K562 (cell line): ENCODE measurements at regions not wholly inside any gene's neighbourhood (a gene's known extent, or its start where the extent isn't known, plus 50 kb on each side); places are given as distances from the start of the nearest gene placed in this dataset.

ENCODE experiments used
- ATAC-seq: fragments of 200-7000 bp; cut with Tn5 transposase; 3 replicates; pipeline ENCODE4 v1.9.1; 2020; ENCODE audit warnings: moderate library complexity
- BruUV-seq: library from RNA; stranded (reverse); fragments of 400-500 nt; replicated peaks from 2 replicates; lab custom pipeline; 2021; lab: Mats Ljungman, UMichigan
- CTCF ChIA-PET: fragments of 300-600 bp; formaldehyde crosslinking; extraction: SDS; loops from one replicate; lab custom pipeline; 2021; ENCODE audit warnings: low intra/inter-chr PET ratio; lab: Yijun Ruan, JAX
- POLR2A ChIA-PET: fragments of 300-600, 350-650 bp; sonication (Branson Sonifier 250); formaldehyde crosslinking; extraction: SDS; loops from one replicate; lab custom pipeline; 2021; ENCODE audit warnings: antibody characterized with exemption, inconsistent platforms; lab: Yijun Ruan, JAX
- DNase-seq, 4 experiments: peaks; one replicate each; pipeline versions ENCODE4 v3.0.0 to v3.0.0-alpha.2; 2011 to 2018; ENCODE audit warnings: low spot score in 3 of 4, mixed read lengths in 3 of 4; ENCODE audit errors: extremely low read depth in 1 of 4
- FAIRE-seq: peaks from 2 replicates; lab custom pipeline; 2011; peaks lifted over from hg19 to GRCh38; lab: Jason Lieb, UNC
- H2AFZ ChIP-seq: 2 replicates; pipeline ENCODE4 v1.6.0; 2011; ENCODE audit warnings: low read depth, low read length, control low read depth, inconsistent platforms
- H3K27ac ChIP-seq: fragments of 200-600 bp; 3 replicates; pipeline ENCODE4 v1.8.0; 2011; ENCODE audit warnings: low read depth, mild to moderate bottlenecking, control low read depth, inconsistent platforms, low read length, moderate library complexity, mixed read lengths; ENCODE audit errors: extremely low read depth
- H3K27me3 ChIP-seq, 2 experiments: fragments of 300-600 bp in 1 of 2; 2 replicates in 1 of 2; 3 replicates in 1 of 2; pipeline versions ENCODE4 v1.6.0 to v1.8.0; 2011; ENCODE audit warnings: inconsistent platforms in 2 of 2, low read length in 2 of 2, mild to moderate bottlenecking in 1 of 2, mixed read lengths in 1 of 2, moderate library complexity in 1 of 2; ENCODE audit not compliant: control insufficient read depth in 2 of 2, insufficient read depth in 2 of 2
- H3K36me3 ChIP-seq: fragments of 300-600 bp; 3 replicates; pipeline ENCODE4 v1.8.0; 2011; ENCODE audit warnings: mild to moderate bottlenecking, low read length, inconsistent platforms; ENCODE audit not compliant: control insufficient read depth, insufficient read depth
- H3K4me1 ChIP-seq, 2 experiments: fragments of 200-600 bp in 1 of 2; replicated peaks in 1 of 2; 2 replicates in 1 of 2; 3 replicates in 1 of 2; pipeline versions ENCODE4 v1.5.1 to v1.8.0; 2011; ENCODE audit warnings: inconsistent platforms in 2 of 2, low read length in 2 of 2, mild to moderate bottlenecking in 1 of 2, mixed read lengths in 1 of 2, moderate library complexity in 1 of 2; ENCODE audit not compliant: control insufficient read depth in 2 of 2, insufficient read depth in 2 of 2
- H3K4me2 ChIP-seq: 2 replicates; pipeline ENCODE4 v1.6.1; 2011; ENCODE audit warnings: low read length, control low read depth, inconsistent platforms, mixed read lengths; ENCODE audit not compliant: insufficient read depth
- H3K4me3 ChIP-seq: fragments of 200-600 bp; sonication (generic), shearing (Covaris generic); 2 replicates; pipeline ENCODE4 v1.5.1; 2016; ENCODE audit warnings: control low read depth, inconsistent platforms
- H3K79me2 ChIP-seq: fragments of 200-600 bp; 3 replicates; pipeline ENCODE4 v1.8.0; 2011; ENCODE audit warnings: low read length, inconsistent platforms; ENCODE audit not compliant: control insufficient read depth, insufficient read depth
- H3K9ac ChIP-seq, 2 experiments: 2 replicates each; pipeline versions ENCODE4 v1.6.0 to v1.6.1; 2011; ENCODE audit warnings: low read depth in 2 of 2, low read length in 2 of 2, control low read depth in 1 of 2, inconsistent platforms in 1 of 2, mild to moderate bottlenecking in 1 of 2, mixed read lengths in 1 of 2; ENCODE audit not compliant: insufficient read depth in 1 of 2
- H3K9me1 ChIP-seq: one replicate; pipeline ENCODE4 v1.6.0; 2011; ENCODE audit warnings: inconsistent platforms, mild to moderate bottlenecking, low read length, moderate library complexity; ENCODE audit not compliant: control insufficient read depth, insufficient read depth
- H3K9me3 ChIP-seq: replicated peaks from 2 replicates; pipeline ENCODE4 v1.5.1; 2011; ENCODE audit warnings: low read depth, low read length, inconsistent platforms; ENCODE audit not compliant: control insufficient read depth, insufficient read depth
- H4K20me1 ChIP-seq: replicated peaks from 2 replicates; pipeline ENCODE4 v1.6.1; 2011; ENCODE audit warnings: low read length, inconsistent platforms, mixed read lengths; ENCODE audit not compliant: control insufficient read depth, insufficient read depth
- CCAR2 ChIP-seq: fragments of 200-400 bp; formaldehyde crosslinking; IDR thresholded peaks from 2 replicates; pipeline ENCODE4 v1.6.1; 2017; ENCODE audit warnings: mild to moderate bottlenecking, low read depth, low read length
- NRF1 ChIP-seq, 2 experiments: fragments of 450-650 bp; IDR thresholded peaks in 1 of 2; conservative IDR thresholded peaks in 1 of 2; 2 replicates each; pipeline ENCODE4 v1.6.1; 2014; ENCODE audit warnings: mild to moderate bottlenecking in 2 of 2
- PURB ChIP-seq: sonication (generic); formaldehyde crosslinking; IDR thresholded peaks from 2 replicates; pipeline ENCODE4 v1.9.0; 2021; ENCODE audit warnings: low read depth, mild to moderate bottlenecking, missing genetic modification reagents
- RAD21 ChIP-seq, 2 experiments: fragments of 250-450 bp in 1 of 2; fragments of 450-650 bp in 1 of 2; sonication (Bioruptor Pico) in 1 of 2; formaldehyde crosslinking in 1 of 2; IDR thresholded peaks in 1 of 2; conservative IDR thresholded peaks in 1 of 2; 2 replicates each; pipeline versions ENCODE4 v1.4.0 to v1.8.0; 2020 to 2022; ENCODE audit warnings: mild to moderate bottlenecking in 2 of 2, moderate library complexity in 1 of 2
- TAF15 ChIP-seq: fragments of 200-400 bp; formaldehyde crosslinking; IDR thresholded peaks from 2 replicates; pipeline ENCODE4 v1.6.1; 2017; ENCODE audit warnings: mild to moderate bottlenecking, low read depth, low read length, moderate library complexity
- TAF9B ChIP-seq: fragments of 450-650 bp; IDR thresholded peaks from 2 replicates; pipeline ENCODE4 v1.6.1; 2018; ENCODE audit warnings: mild to moderate bottlenecking; ENCODE audit not compliant: partially characterized antibody
- TCFL5 ChIP-seq: fragments of 250-450 bp; sonication (Bioruptor Pico); conservative IDR thresholded peaks from 2 replicates; pipeline ENCODE4 v1.6.1; 2021; ENCODE audit warnings: mild to moderate bottlenecking, moderate library complexity, matching md5 sums
- TEAD1 ChIP-seq, 2 experiments: fragments of 450-650 bp in 1 of 2; sonication (generic) in 1 of 2; formaldehyde crosslinking; IDR thresholded peaks; 2 replicates each; pipeline versions ENCODE4 v1.4.0 to v1.8.0; 2020 to 2022; ENCODE audit warnings: mild to moderate bottlenecking in 2 of 2, missing genetic modification reagents in 1 of 2
- USF2 ChIP-seq: sonication (generic); formaldehyde crosslinking; IDR thresholded peaks from 2 replicates; pipeline ENCODE4 v1.5.0; 2020; ENCODE audit warnings: missing genetic modification reagents
- ZBTB12 ChIP-seq: fragments of 250-450 bp; sonication (Bioruptor Pico); IDR thresholded peaks from 2 replicates; pipeline ENCODE4 v1.4.0; 2020
- ZNF431 ChIP-seq: sonication (generic); formaldehyde crosslinking; IDR thresholded peaks from 2 replicates; pipeline ENCODE4 v1.8.0; 2022; ENCODE audit warnings: mild to moderate bottlenecking, missing genetic modification reagents
- WGBS: fragments of 100-300 bp; shearing (Covaris generic); methylation state at CpG from one replicate; pipeline ENCODE4 v1.1.6; 2016; ENCODE audit warnings: low coverage, mixed read lengths; ENCODE audit not compliant: insufficient coverage; ENCODE audit errors: missing lambda C conversion rate; 5-methylcytosine and 5-hydroxymethylcytosine counted together
- in situ Hi-C: fragments of 300-500 bp; cut with MboI; formaldehyde crosslinking; loops from 4 replicates; pipeline ENCODE4 v1.15.0; 2018; ENCODE audit warnings: inconsistent platforms, mixed read lengths
- intact Hi-C: fragments of 100-400 bp; cut with micrococcal nuclease; formaldehyde crosslinking; loops from 2 replicates; pipeline ENCODE4 v1.14.2; 2022

GRCh38 chr11:111006227-111006626, 239.3 kb upstream of the POU2AF2 start:
- no peak for FAIRE-seq
- Histone ChIP-seq H2AFZ (no peak overlapping the region), H3K79me2 (no peaks in the 10 kb centered on the region), H3K9ac (no peak overlapping the region), H3K27me3 (no peaks in the 10 kb centered on the region), H3K4me3 (no peak overlapping the region), H3K9me1 (no peaks in the 10 kb centered on the region), H3K9me3 (no peaks in the 10 kb centered on the region; the same call in 1 of the 2 replicates), H3K4me1 (no peaks in the 10 kb centered on the region), H3K36me3 (no peaks in the 10 kb centered on the region), H3K27ac (no peak overlapping the region), H3K4me2 (no peak overlapping the region), H4K20me1 (no peaks in the 10 kb centered on the region)
- CTCF ChIA-PET, result no interaction called here
- no peak for DNase-seq
- TF ChIP-seq NRF1 (conservative IDR thresholded peaks at IDR 0.05 in 1 of 2, IDR thresholded peaks at IDR 0.05 in 1 of 2) (no peak), TCFL5 (CRISPR knock-in tag) (no peak), ZNF431 (CRISPR knock-in tag) (no peak), RAD21 (CRISPR knock-in tag; conservative IDR thresholded peaks at IDR 0.05 in 1 of 2, IDR thresholded peaks at IDR 0.05 in 1 of 2) (no peak), CCAR2 (no peak), TAF9B (no peak), USF2 (CRISPR knock-in tag) (no peak), ZBTB12 (CRISPR knock-in tag) (no peak), PURB (CRISPR knock-in tag) (no peak), TAF15 (no peak), TEAD1 (CRISPR knock-in tag; IDR thresholded peaks at IDR 0.05) (no peak)
- no peak for ATAC-seq
- POLR2A ChIA-PET, result interaction anchor here (0.6 kb wide), 1 partner anchor 53 kb away, joined by 3 read pairs; no protein-coding TSS in a partner anchor
- intact Hi-C loops (no loop called here), in situ Hi-C loops (no loop called here)
- WGBS, result 0% methylated on average over 4 of the region's 4 CpGs
- no TSS peak for BruUV-seq
